ENCODE measurements at regions not wholly inside any gene's neighbourhood (a gene's known extent, or its start where the extent isn't known, plus 50 kb on each side); places are given as distances from the start of the nearest gene placed in this dataset.

- TF ChIP-seq, protein P1, sequence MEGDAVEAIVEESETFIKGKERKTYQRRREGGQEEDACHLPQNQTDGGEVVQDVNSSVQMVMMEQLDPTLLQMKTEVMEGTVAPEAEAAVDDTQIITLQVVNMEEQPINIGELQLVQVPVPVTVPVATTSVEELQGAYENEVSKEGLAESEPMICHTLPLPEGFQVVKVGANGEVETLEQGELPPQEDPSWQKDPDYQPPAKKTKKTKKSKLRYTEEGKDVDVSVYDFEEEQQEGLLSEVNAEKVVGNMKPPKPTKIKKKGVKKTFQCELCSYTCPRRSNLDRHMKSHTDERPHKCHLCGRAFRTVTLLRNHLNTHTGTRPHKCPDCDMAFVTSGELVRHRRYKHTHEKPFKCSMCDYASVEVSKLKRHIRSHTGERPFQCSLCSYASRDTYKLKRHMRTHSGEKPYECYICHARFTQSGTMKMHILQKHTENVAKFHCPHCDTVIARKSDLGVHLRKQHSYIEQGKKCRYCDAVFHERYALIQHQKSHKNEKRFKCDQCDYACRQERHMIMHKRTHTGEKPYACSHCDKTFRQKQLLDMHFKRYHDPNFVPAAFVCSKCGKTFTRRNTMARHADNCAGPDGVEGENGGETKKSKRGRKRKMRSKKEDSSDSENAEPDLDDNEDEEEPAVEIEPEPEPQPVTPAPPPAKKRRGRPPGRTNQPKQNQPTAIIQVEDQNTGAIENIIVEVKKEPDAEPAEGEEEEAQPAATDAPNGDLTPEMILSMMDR (IDR thresholded peaks at IDR 0.05) = no peak
- TF ChIP-seq POLR2A (IDR thresholded peaks at IDR 0.05) = no peak
Observed at GRCh38 chr5:136510481-136510880, 145.1 kb upstream of the TRPC7 start.
